Right ventricle myocardium superior (tissue), 1 donor: ENCODE measurements at regions not wholly inside any gene's neighbourhood (a gene's known extent, or its start where the extent isn't known, plus 50 kb on each side); places are given as distances from the start of the nearest gene placed in this dataset.
A peak's percentile ranks its signal among the peaks of the same experiment; 100 is the strongest.
"Not testable (repeated sequence)": the region's sequence is repeated elsewhere in the genome, so short reads cannot be mapped to it uniquely, and the experiment has no call there.

ENCODE experiments used
- ATAC-seq: fragments of 200-7000 bp; cut with Tn5 transposase; one replicate; pipeline ENCODE4 v1.9.1; 2020; ENCODE audit warnings: mild to moderate bottlenecking; ENCODE audit not compliant: poor library complexity
- DNase-seq: peaks from one replicate; pipeline ENCODE4 v3.0.0-alpha.2; 2020
- intact Hi-C: fragments of 100-400 bp; cut with DNase I; formaldehyde crosslinking; loops from one replicate; pipeline ENCODE4 v1.11.2; 2022
- donor health status: DM: no; HTN: yes; CAD: no; lungs with severe emphysema.

GRCh38 chr4:78689700-78690323, 86.3 kb upstream of the BMP2K start:
- ATAC-seq = no peak
- intact Hi-C loops = loop anchor here (10.0 kb wide), 1 partner anchor 85 kb away; the partner anchor contains the start of gene BMP2K
- no peak for DNase-seq

DNA sequence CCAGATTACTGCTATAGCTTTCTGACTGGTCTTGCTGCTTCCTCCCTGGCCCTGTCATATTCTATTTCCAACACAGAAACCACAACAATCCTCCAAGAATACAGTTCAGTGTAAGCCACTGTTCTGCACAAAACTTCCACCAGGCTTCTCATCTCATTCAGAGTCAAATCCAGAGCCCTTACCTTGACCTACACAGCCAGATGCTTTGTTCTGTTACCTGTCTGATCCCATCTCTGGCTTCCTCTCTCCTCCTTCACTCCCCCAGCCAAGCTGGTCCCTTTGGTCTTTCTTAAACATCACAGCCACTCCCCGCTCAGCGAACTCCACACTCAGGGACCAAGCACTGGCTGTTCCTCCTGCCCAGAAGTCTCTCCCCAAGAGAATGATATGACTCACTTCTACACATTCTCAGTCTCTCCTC, 84.8 kb upstream of the BMP2K start:
- ATAC-seq = peak; percentile 28
- intact Hi-C loops = loop anchor here (10.0 kb wide), 1 partner anchor 83 kb away; the partner anchor contains the start of gene BMP2K
- DNase-seq = no peak

- ATAC-seq (peak; percentile 88), DNase-seq (no peak)
- intact Hi-C loops = loop anchor here (10.0 kb wide), 1 partner anchor 83 kb away; the partner anchor contains the start of gene BMP2K
Observed at GRCh38 chr4:78691971-78692821, 84.0 kb upstream of the BMP2K start.

- intact Hi-C loops = loop anchor here (10.0 kb wide), 1 partner anchor 82 kb away; the partner anchor contains the start of gene BMP2K
- no peak for DNase-seq
- peak; percentile 70 for ATAC-seq
Observed at GRCh38 chr4:78692822-78693170, 83.4 kb upstream of the BMP2K start.

- peak; percentile 40 for DNase-seq
- intact Hi-C loops = loop anchor here (10.0 kb wide), 1 partner anchor 81 kb away; the partner anchor contains the start of gene BMP2K
- peak; percentile 27 for ATAC-seq
Observed at GRCh38 chr4:78693777-78694456, 82.2 kb upstream of the BMP2K start.

- no peak for DNase-seq
- no peak for ATAC-seq
- intact Hi-C loops = loop anchor here (10.0 kb wide), 1 partner anchor 80 kb away; the partner anchor contains the start of gene BMP2K
Observed at GRCh38 chr4:78694457-78694787, 81.7 kb upstream of the BMP2K start.

DNA sequence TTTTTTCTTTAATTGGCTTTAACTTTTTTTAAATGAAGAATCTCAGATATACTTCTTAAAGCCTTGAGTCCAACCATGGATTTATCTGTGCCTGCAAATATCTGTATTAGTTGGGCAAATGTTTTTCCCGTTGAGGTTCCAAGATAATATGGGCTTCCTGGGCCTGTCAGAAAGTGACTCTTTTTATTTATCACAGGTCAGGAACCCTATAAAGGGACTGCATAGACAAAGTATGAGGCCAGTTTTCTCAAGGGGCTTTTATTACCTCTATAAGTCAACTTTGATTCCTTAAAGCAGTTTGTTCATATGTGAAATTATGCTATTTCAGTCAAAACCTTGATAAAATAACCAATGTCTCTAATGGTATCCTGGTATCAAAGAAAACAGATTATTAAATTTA, 80.2 kb upstream of the BMP2K start:
- no peak for DNase-seq
- no peak for ATAC-seq
- intact Hi-C loops = loop anchor here (10.0 kb wide), 1 partner anchor 79 kb away; the partner anchor contains the start of gene BMP2K

DNA sequence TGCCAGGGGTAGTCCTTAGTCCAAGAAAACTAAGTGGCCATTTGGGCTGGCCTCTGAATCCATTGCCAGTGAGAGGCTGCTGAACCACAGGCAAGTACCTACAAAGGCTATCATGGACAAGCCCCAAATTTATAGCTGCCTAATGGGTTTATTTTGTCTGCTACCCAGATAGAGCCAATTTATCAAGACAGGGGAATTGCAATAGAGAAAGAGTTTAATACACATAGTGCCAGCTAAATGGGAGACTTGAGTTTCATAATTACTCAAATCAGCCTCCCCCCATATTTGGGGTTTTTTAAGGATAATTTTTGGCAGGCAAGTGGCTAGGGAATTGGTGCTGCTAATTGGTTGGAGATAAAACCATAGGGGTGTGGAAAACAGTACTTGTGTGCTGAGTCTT, 73.1 kb upstream of the BMP2K start:
- intact Hi-C loops = no loop called here
- ATAC-seq (no peak), DNase-seq (no peak)

DNA sequence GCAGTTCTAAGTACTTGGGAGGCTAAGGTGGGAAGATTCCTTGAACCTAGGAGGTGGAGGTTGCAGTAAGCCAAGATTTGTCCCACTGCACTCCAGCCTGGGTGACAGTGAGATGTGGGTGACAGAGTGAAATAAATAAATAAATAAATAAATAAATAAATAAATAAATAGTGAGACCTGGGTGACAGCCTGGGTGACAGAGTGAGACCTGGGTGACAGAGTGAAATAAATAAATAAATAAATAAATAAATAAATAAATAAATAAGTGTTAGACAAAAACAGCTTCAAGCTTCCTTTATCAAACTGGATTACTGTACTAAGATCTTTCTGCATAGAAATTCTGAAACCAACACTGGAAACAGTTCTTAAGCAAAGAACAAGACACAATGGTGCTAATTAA, 71.8 kb upstream of the BMP2K start:
- DNase-seq = no peak
- intact Hi-C loops = no loop called here
- ATAC-seq = no peak

GRCh38 chr4:78704981-78705683, 71.0 kb upstream of the BMP2K start:
- ATAC-seq = peak; percentile 63
- DNase-seq = no peak
- intact Hi-C loops = no loop called here

DNA sequence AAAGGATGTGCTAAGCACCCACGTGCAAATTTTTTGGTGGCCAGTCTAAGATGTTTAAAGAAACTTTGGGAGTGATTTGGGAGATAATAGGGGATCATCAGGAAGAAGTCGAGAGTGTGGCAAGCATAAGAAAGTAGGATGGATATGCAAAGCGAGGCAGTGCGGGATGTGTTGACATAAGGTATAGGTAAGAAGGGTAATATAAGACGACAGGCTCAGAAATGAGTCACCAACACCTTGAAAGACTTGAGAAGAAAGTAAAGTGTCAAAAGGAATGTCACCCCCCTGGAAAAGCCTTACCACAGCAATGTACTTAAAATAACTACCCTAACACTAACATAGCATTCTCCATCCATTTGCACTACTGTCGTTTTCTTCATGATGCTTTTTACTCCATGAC, 69.8 kb upstream of the BMP2K start:
- no peak for ATAC-seq
- intact Hi-C loops = no loop called here
- DNase-seq = no peak

- DNase-seq (no peak), ATAC-seq (no peak)
- intact Hi-C loops = no loop called here
Observed at GRCh38 chr4:78707268-78707667, 68.9 kb upstream of the BMP2K start.

- no peak for DNase-seq
- ATAC-seq = no peak
- intact Hi-C loops = no loop called here
Observed at GRCh38 chr4:78707793-78708192, 68.4 kb upstream of the BMP2K start.

- ATAC-seq (no peak), DNase-seq (no peak)
- intact Hi-C loops = no loop called here
Observed at GRCh38 chr4:78710536-78710935, 65.6 kb upstream of the BMP2K start.

- intact Hi-C loops = no loop called here
- no peak for ATAC-seq
- DNase-seq = no peak
Observed at GRCh38 chr4:78711676-78712075, 64.5 kb upstream of the BMP2K start.

GRCh38 chr4:78714598-78714997, 61.6 kb upstream of the BMP2K start:
- DNase-seq, intact Hi-C loops, ATAC-seq: not testable (repeated sequence)

DNA sequence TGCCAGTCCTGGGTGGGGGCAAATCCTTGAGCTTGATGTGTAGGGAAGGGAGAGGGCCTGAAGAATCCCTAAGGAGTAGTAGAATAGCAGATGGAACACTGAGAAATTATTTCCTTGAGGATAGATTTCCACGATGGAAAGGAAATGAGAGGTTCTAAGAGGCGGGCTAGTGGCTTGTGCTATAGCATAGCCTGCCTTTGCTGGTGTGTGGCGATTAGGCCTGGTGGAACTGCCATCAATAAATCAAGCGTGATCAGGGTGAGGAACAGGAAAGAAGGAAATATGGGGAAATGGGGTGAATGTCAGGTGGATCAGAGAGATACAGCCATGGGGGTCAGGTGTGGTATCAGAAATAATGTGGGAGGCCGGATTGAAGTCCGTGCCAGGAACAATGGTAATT, 60.8 kb upstream of the BMP2K start:
- ATAC-seq, intact Hi-C loops, DNase-seq: not testable (repeated sequence)

GRCh38 chr4:78717712-78718111, 58.4 kb upstream of the BMP2K start:
- ATAC-seq, DNase-seq, intact Hi-C loops: not testable (repeated sequence)

- no peak for ATAC-seq
- no peak for DNase-seq
- intact Hi-C loops = no loop called here
Observed at GRCh38 chr4:78720204-78720603, 55.9 kb upstream of the BMP2K start.
